ENCODE measurements at regions not wholly inside any gene's neighbourhood (a gene's known extent, or its start where the extent isn't known, plus 50 kb on each side); places are given as distances from the start of the nearest gene placed in this dataset.

DNA sequence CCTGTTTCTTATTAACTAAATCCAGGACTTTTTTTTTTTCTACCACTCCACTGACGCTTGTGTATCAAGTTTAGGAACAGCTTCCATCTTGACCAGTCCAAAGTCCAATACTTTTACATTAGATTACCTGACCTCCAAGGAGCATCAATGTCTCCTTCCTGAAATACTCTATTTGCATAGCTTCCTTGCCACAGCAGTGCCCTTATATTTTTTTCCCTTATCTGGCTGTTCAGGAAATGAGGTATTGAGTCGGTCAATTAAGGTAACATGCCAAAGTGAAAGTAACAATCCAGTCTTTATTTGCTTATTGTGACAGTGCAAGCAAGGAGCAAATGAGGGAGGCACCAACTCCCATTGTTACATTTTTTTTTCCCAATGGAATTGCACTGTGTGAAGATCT lies 730.8 kb upstream of the NDST4 start:
- WGBS (ENCODE audit: low lambda C conversion rate): 2% methylated on average over 2 of the region's 2 CpGs
- H3K27me3 ChIP-seq (ENCODE audit: control insufficient read depth in 1 of 2, insufficient read depth in 2 of 2, low read length in 2 of 2): no peaks in the 10 kb centered on the region
- no peaks in the 10 kb centered on the region for H3K36me3 ChIP-seq (replicated peaks in 1 of 2; ENCODE audit: control insufficient read depth in 1 of 2, insufficient read depth in 2 of 2, low read length in 2 of 2)
- peak overlapping the region; percentile 52 for H3K4me2 ChIP-seq (ENCODE audit: low read depth, low read length)
- no peaks in the 10 kb centered on the region for H4K20me1 ChIP-seq (ENCODE audit: insufficient read depth, low read length)
- POLR2A ChIA-PET: no interaction called here
- ATAC-seq (peak; percentile 82), FAIRE-seq (no peak), DNase-seq (ENCODE audit: low spot score) (peak; percentile 31)
- H3K9me3 ChIP-seq (ENCODE audit: low read length): no peaks in the 10 kb centered on the region
- CTCF ChIA-PET (ENCODE audit: low intra/inter-chr PET ratio, low total read pairs): no interaction called here
- no peak overlapping the region for H2AFZ ChIP-seq (ENCODE audit: low read length)
- no peak overlapping the region for H3K9ac ChIP-seq (ENCODE audit: insufficient read depth, low read depth, low read length)
- no peak overlapping the region for H3K27ac ChIP-seq (ENCODE audit: extremely low read length, insufficient read depth, low read length)
- H3K79me2 ChIP-seq (ENCODE audit: insufficient read depth, low read length): no peaks in the 10 kb centered on the region
- in situ Hi-C loops (cut with HindIII; ENCODE audit: extremely low pct_ligation_motif_present, low pct_unique_long_range_greater_than_20kb): no loop called here
- H3K4me1 ChIP-seq (ENCODE audit: insufficient read depth, low read length): peaks cover 12% of the 10 kb centered on the region
- peak overlapping the region in 1 of 3 experiments; percentile 15; a peak in 1 of 6 replicates for H3K4me3 ChIP-seq (replicated peaks in 1 of 3; ENCODE audit: insufficient read depth in 1 of 3, low read depth in 2 of 3, low read length in 3 of 3)
- intact Hi-C loops (cut with micrococcal nuclease; ENCODE audit: unreplicated experiment): no loop called here
- BruUV-seq (replicated peaks): no TSS peak
- TF ChIP-seq XRCC5 (optimal IDR thresholded peaks at IDR 0.05; ENCODE audit: low read length) (no peak), SOX5 (CRISPR knock-in tag; IDR thresholded peaks at IDR 0.05; ENCODE audit: borderline replicate concordance) (peak; percentile 29; the same call in 1 of the 2 replicates), ZNF644 (CRISPR knock-in tag; IDR thresholded peaks at IDR 0.05; ENCODE audit: low read depth) (0 out of 2 replicates have a peak, but pooled peaks have one; percentile 12), SOX13 (IDR thresholded peaks at IDR 0.05) (no peak), SOX13 (CRISPR knock-in tag; conservative IDR thresholded peaks at IDR 0.05 in 1 of 2, IDR thresholded peaks at IDR 0.05 in 1 of 2) (peak in 1 of 2 experiments; percentile 63; a peak in 1 of 4 replicates), HNF4A (CRISPR knock-in tag; IDR thresholded peaks at IDR 0.05) (peak; percentile 35), NCOR1 (IDR thresholded peaks at IDR 0.05; ENCODE audit: borderline replicate concordance, low read length) (peak; percentile 36; the same call in 1 of the 2 replicates), SOX6 (IDR thresholded peaks at IDR 0.05) (no peak), SOX6 (CRISPR knock-in tag; IDR thresholded peaks at IDR 0.05) (peak; percentile 38; the same call in 1 of the 2 replicates)
- TF ChIP-seq, protein P1, sequence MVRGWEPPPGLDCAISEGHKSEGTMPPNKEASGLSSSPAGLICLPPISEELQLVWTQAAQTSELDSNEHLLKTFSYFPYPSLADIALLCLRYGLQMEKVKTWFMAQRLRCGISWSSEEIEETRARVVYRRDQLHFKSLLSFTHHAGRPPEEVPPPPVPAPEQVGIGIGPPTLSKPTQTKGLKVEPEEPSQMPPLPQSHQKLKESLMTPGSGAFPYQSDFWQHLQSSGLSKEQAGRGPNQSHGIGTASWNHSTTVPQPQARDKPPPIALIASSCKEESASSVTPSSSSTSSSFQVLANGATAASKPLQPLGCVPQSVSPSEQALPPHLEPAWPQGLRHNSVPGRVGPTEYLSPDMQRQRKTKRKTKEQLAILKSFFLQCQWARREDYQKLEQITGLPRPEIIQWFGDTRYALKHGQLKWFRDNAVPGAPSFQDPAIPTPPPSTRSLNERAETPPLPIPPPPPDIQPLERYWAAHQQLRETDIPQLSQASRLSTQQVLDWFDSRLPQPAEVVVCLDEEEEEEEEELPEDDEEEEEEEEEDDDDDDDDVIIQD (CRISPR knock-in tag; IDR thresholded peaks at IDR 0.05; ENCODE audit: low read depth): no peak

All from HepG2 (cell line).